Lower leg skin (tissue), 3 donors: ENCODE measurements at regions not wholly inside any gene's neighbourhood (a gene's known extent, or its start where the extent isn't known, plus 50 kb on each side); places are given as distances from the start of the nearest gene placed in this dataset.

Experiments used
- CTCF ChIP-seq, 3 donors: fragments of 450-650 bp; IDR thresholded peaks; one replicate each; pipeline ENCODE4 v1.5.1; 2016; ENCODE audit warnings: antibody characterized with exemption in 3 of 3, mild to moderate bottlenecking in 3 of 3, moderate library complexity in 2 of 3
- POLR2A ChIP-seq, 2 donors: fragments of 450-650 bp; IDR thresholded peaks; one replicate each; pipeline ENCODE4 v1.6.1; 2016 to 2017; ENCODE audit warnings: antibody characterized with exemption in 2 of 2, mild to moderate bottlenecking in 1 of 2, moderate library complexity in 1 of 2

- TF ChIP-seq POLR2A (IDR thresholded peaks at IDR 0.05) = no peak
- no peak for TF ChIP-seq CTCF (IDR thresholded peaks at IDR 0.05)
Measured at GRCh38 chr1:114331936-114332335, 178.3 kb upstream of the SYT6 start.
